Osteoblast (primary cell): ENCODE measurements at regions not wholly inside any gene's neighbourhood (a gene's known extent, or its start where the extent isn't known, plus 50 kb on each side); places are given as distances from the start of the nearest gene placed in this dataset.

Source experiments
- DNase-seq: peaks from one replicate; pipeline ENCODE4 v3.0.0; 2011; ENCODE audit warnings: low spot score, mixed read lengths; ENCODE audit not compliant: insufficient read length; ENCODE audit errors: missing footprints
- H2AFZ ChIP-seq: 2 replicates; pipeline ENCODE4 v1.6.0; 2011; ENCODE audit warnings: mild to moderate bottlenecking, low read length
- H3K27ac ChIP-seq: 2 replicates; pipeline ENCODE4 v1.5.1; 2011; ENCODE audit warnings: mild to moderate bottlenecking, low read depth, low read length, moderate library complexity
- H3K27me3 ChIP-seq: 2 replicates; pipeline ENCODE4 v1.6.0; 2012; ENCODE audit warnings: mild to moderate bottlenecking, control low read depth, inconsistent platforms, low read length, moderate library complexity; ENCODE audit not compliant: insufficient read depth
- H3K36me3 ChIP-seq: 2 replicates; pipeline ENCODE4 v1.5.1; 2011; ENCODE audit warnings: mild to moderate bottlenecking, low read length, control low read depth, moderate library complexity; ENCODE audit not compliant: insufficient read depth
- H3K4me1 ChIP-seq: 2 replicates; pipeline ENCODE4 v1.5.1; 2011; ENCODE audit warnings: mild to moderate bottlenecking, low read length, control low read depth, moderate library complexity; ENCODE audit not compliant: insufficient read depth
- H3K4me2 ChIP-seq: 2 replicates; pipeline ENCODE4 v1.6.0; 2011; ENCODE audit warnings: mild to moderate bottlenecking, low read length; ENCODE audit not compliant: insufficient read depth
- H3K4me3 ChIP-seq: fragments of 200-600 bp; sonication (generic); 3 replicates; pipeline ENCODE4 v1.5.1; 2012; ENCODE audit warnings: mild to moderate bottlenecking, low read length, inconsistent platforms; ENCODE audit not compliant: insufficient read depth
- H3K79me2 ChIP-seq: 2 replicates; pipeline ENCODE4 v1.6.0; 2012; ENCODE audit warnings: mild to moderate bottlenecking, low read length, control low read depth, inconsistent platforms; ENCODE audit not compliant: insufficient read depth
- H3K9me3 ChIP-seq: 2 replicates; pipeline ENCODE4 v1.5.1; 2011; ENCODE audit warnings: low read depth, low read length, control low read depth
- H4K20me1 ChIP-seq: 2 replicates; pipeline ENCODE4 v1.6.0; 2012; ENCODE audit warnings: mild to moderate bottlenecking, low read length, control low read depth; ENCODE audit not compliant: insufficient read depth
- CTCF ChIP-seq: IDR thresholded peaks from 2 replicates; pipeline ENCODE4 v1.5.1; 2011; ENCODE audit warnings: mild to moderate bottlenecking, low read depth, low read length, moderate library complexity; ENCODE audit errors: extremely low read depth

GRCh38 chrX:10049236-10049635 is 82.1 kb downstream of the CLDN34 start:
- Histone ChIP-seq H3K36me3 (no peaks in the 10 kb centered on the region), H3K4me2 (no peak overlapping the region), H3K4me3 (no peak overlapping the region), H3K27ac (no peak overlapping the region), H3K79me2 (peaks cover 49% of the 10 kb centered on the region), H4K20me1 (peaks cover 8% of the 10 kb centered on the region), H3K27me3 (no peaks in the 10 kb centered on the region), H3K9me3 (no peaks in the 10 kb centered on the region), H3K4me1 (no peaks in the 10 kb centered on the region), H2AFZ (no peak overlapping the region)
- no peak for DNase-seq
- TF ChIP-seq CTCF: no peak

- Histone ChIP-seq H3K79me2 (peaks cover 47% of the 10 kb centered on the region), H3K27ac (no peak overlapping the region)
- DNase-seq: no peak
These were observed 83.3 kb downstream of the CLDN34 start for GRCh38 chrX:10050481-10050880.

GRCh38 chrX:10051866-10052480 is 84.8 kb downstream of the CLDN34 start:
- no peak overlapping the region for H2AFZ ChIP-seq
- H3K4me2 ChIP-seq: no peak overlapping the region
- H3K9me3 ChIP-seq: no peaks in the 10 kb centered on the region
- peaks cover 11% of the 10 kb centered on the region for H4K20me1 ChIP-seq
- H3K4me1 ChIP-seq: no peaks in the 10 kb centered on the region
- H3K36me3 ChIP-seq: no peaks in the 10 kb centered on the region
- peaks cover 43% of the 10 kb centered on the region for H3K79me2 ChIP-seq
- H3K27ac ChIP-seq: no peak overlapping the region
- DNase-seq: no peak
- H3K4me3 ChIP-seq: no peak overlapping the region
- no peaks in the 10 kb centered on the region for H3K27me3 ChIP-seq
- no peak for TF ChIP-seq CTCF

More at GRCh38 chrX:10050481-10050880, 83.3 kb downstream of the CLDN34 start:
- Histone ChIP-seq H4K20me1 (peaks cover 11% of the 10 kb centered on the region), H3K4me2 (no peak overlapping the region), H3K27me3 (no peaks in the 10 kb centered on the region), H3K4me3 (no peak overlapping the region), H3K36me3 (no peaks in the 10 kb centered on the region), H2AFZ (no peak overlapping the region), H3K9me3 (no peaks in the 10 kb centered on the region), H3K4me1 (no peaks in the 10 kb centered on the region)
- no peak for TF ChIP-seq CTCF

GRCh38 chrX:10052906-10053625 is 85.9 kb downstream of the CLDN34 start:
- TF ChIP-seq CTCF: no peak
- DNase-seq: peak; percentile 85
- Histone ChIP-seq H3K27ac (no peak overlapping the region), H3K9me3 (no peaks in the 10 kb centered on the region), H3K4me2 (no peak overlapping the region), H3K79me2 (peaks cover 32% of the 10 kb centered on the region), H3K36me3 (no peaks in the 10 kb centered on the region), H3K27me3 (no peaks in the 10 kb centered on the region), H2AFZ (no peak overlapping the region), H3K4me3 (no peak overlapping the region), H3K4me1 (no peaks in the 10 kb centered on the region), H4K20me1 (peaks cover 11% of the 10 kb centered on the region)
